Aorta (tissue), 5 donors: ENCODE measurements at regions not wholly inside any gene's neighbourhood (a gene's known extent, or its start where the extent isn't known, plus 50 kb on each side); places are given as distances from the start of the nearest gene placed in this dataset.

Source experiments
- ATAC-seq: fragments of 200-7000 bp; cut with Tn5 transposase; one replicate; pipeline ENCODE4 v1.9.1; 2022; ENCODE audit warnings: moderate library complexity; ENCODE audit not compliant: low FRiP score
- DNase-seq, 2 donors: peaks; one replicate each; pipeline ENCODE4 v3.0.0-alpha.2; 2020
- H3K27ac ChIP-seq, 2 donors: one replicate each; pipeline ENCODE4 v1.5.1; 2013; ENCODE audit warnings: low read length in 2 of 2, mild to moderate bottlenecking in 2 of 2, moderate library complexity in 2 of 2, control low read depth in 1 of 2, inconsistent platforms in 1 of 2, low read depth in 1 of 2
- H3K27me3 ChIP-seq, 2 donors: one replicate each; pipeline ENCODE4 v1.6.1; 2013; ENCODE audit warnings: control low read depth in 1 of 2, low read length in 1 of 2, mild to moderate bottlenecking in 1 of 2, moderate library complexity in 1 of 2; ENCODE audit not compliant: insufficient read depth in 2 of 2, control insufficient read depth in 1 of 2
- H3K36me3 ChIP-seq, 2 donors: one replicate each; pipeline ENCODE4 v1.6.1; 2013; ENCODE audit warnings: control low read depth in 1 of 2, low read length in 1 of 2, mild to moderate bottlenecking in 1 of 2; ENCODE audit not compliant: insufficient read depth in 2 of 2, control insufficient read depth in 1 of 2
- H3K4me1 ChIP-seq, 2 donors: one replicate each; pipeline ENCODE4 v1.6.1; 2013; ENCODE audit warnings: low read length in 2 of 2, control low read depth in 1 of 2, mild to moderate bottlenecking in 1 of 2, moderate library complexity in 1 of 2; ENCODE audit not compliant: insufficient read depth in 2 of 2, control insufficient read depth in 1 of 2
- H3K4me3 ChIP-seq, 2 donors: one replicate each; pipeline ENCODE4 v1.5.1; 2013; ENCODE audit warnings: low read length in 2 of 2, control low read depth in 1 of 2, mild to moderate bottlenecking in 1 of 2
- H3K9me3 ChIP-seq: one replicate; pipeline ENCODE4 v1.6.1; 2013; ENCODE audit warnings: mild to moderate bottlenecking, low read length; ENCODE audit not compliant: control insufficient read depth
- WGBS, 2 donors: extraction: QIAGEN DNeasy Blood & Tissue Kit; methylation state at CpG; one replicate each; pipeline ENCODE4 v1.1.7; 2013; 5-methylcytosine and 5-hydroxymethylcytosine counted together
- intact Hi-C, 2 donors: fragments of 100-400 bp; cut with DNase I; formaldehyde crosslinking; loops; one replicate each; pipeline versions ENCODE4 v1.14.2 to v1.15.0; 2022
- donor health status: healthy with polysubstance abuse.
- donor health status: Bipolar disorder and iron deficiency.
- donor health status: DM: no; HTN: no; CAD: no.
- donor health status: DM: no; HTN: no; CAD: no.
- donor health status: DM: yes; HTN: yes; CAD: no.

DNA sequence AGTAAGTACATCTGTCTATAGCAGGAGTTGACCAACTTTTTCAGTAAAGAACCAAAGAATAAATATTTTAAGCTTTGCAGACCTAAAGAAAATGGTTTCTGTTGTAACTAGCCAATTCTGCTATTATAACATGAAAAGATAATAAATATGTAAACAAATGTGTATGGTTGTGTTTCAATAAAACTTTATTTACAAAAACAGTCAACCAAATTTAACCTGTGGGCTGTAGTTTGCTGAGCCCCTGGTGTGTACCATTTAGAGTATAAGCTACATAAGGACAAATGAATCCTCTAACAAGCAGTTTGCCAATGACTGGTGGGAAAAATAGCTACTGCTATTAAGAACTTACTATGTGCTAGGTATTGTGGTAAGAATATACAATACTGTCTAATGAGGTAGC lies 79.4 kb downstream of the MAIP1 start:
- no peak for DNase-seq
- intact Hi-C loops, result no loop called here
- no peaks in the 10 kb centered on the region for H3K27me3 ChIP-seq

DNA sequence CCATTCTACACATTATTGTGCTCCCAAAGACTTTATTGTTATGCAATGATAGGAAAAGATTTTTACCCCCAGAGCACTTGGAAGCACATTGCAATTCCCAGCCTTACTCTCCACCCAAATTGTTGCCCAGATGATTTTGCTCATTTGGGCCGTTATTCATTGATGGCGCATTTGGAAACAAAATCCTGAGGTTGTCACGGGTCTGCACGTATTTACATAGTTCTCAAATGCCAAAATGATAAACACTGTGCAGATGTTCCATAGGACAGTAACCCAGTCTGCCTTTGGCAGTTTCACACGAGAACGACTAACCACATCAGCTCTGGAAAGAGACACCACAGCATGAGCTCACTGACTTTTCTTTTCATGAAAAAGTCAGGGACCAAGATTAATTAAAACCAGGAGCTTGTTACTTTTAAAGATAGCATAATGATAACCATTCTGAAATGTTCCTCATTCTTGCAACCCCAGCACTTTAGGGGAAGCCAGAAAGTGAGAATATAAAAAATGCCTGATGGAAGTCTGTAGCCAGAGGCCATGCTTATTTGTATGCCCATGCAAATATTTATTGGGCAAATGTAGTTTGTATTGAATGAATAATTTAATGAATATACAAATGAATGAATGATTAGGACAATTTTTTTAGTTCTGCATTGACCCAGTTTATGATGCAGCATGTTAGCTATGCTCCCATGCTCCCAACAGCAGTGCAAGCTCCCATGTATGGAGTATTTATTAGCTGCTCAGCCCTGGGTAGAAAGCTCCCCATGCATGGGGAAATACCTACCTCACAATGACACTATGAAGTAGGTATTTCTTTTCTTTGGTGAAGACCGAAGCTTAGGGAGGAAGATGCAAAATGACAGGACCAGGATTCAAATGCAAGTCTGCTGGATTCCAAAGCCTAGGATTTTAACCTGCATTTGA lies 84.6 kb downstream of the MAIP1 start:
- Histone ChIP-seq H3K4me3 (no peak overlapping the region), H3K27me3 (no peaks in the 10 kb centered on the region), H3K4me1 (no peaks in the 10 kb centered on the region), H3K27ac (no peak overlapping the region), H3K36me3 (no peaks in the 10 kb centered on the region), H3K9me3 (peaks cover 1% of the 10 kb centered on the region)
- intact Hi-C loops, result no loop called here
- ATAC-seq (no peak), DNase-seq (no peak)
- 55 to 64% methylated on average over 7 of the region's 7 CpGs for WGBS, 2 donors

More for the DNA sequence above, 79.4 kb downstream of the MAIP1 start:
- Histone ChIP-seq H3K36me3 (no peaks in the 10 kb centered on the region), H3K4me3 (no peak overlapping the region), H3K4me1 (no peaks in the 10 kb centered on the region), H3K9me3 (no peaks in the 10 kb centered on the region), H3K27ac (no peak overlapping the region)
- ATAC-seq, result no peak

DNA sequence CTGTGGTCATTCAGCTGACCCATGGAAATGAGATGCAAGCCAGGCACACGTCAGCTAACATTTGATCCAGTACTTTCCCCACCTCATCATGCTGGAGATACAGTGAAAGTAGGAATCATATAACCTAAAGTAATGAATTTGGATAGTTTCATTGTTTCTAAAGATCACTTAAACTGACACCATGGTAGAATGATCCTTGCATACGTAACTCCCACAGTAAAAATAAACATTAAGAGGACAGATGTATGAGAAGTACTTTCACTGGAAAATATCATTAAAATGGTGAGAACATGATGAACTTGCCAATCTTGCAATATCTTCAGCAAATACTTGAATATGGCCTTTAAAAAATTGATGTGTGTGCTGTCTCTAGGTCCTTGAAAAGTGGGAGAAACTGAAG lies 85.4 kb downstream of the MAIP1 start:
- Histone ChIP-seq H3K27me3 (no peaks in the 10 kb centered on the region), H3K4me1 (no peaks in the 10 kb centered on the region), H3K9me3 (peaks cover 1% of the 10 kb centered on the region), H3K4me3 (no peak overlapping the region), H3K36me3 (no peaks in the 10 kb centered on the region), H3K27ac (no peak overlapping the region)
- DNase-seq, result no peak
- no peak for ATAC-seq
- intact Hi-C loops, result no loop called here
- WGBS, 2 donors, result 87 to 92% methylated on average over 2 of the region's 2 CpGs

DNA sequence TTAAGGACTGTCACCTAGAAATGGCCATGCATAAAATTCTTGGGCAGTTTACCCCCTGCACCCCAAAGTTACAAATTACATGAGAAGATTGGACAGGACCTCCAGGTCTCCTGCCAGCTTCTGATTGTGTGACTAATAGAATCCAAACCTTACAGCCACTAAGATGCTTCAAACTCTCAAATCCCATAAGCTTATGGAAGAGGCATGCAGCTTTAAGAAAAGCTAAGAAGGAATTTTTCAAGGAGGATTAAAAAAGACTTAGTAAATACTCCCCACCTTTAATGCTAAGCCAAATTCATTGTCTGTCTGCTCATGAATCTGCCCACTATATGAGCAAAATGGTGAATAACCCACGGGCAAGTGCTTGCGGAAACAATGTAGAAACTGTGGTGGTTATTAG lies 86.3 kb downstream of the MAIP1 start:
- no peak overlapping the region for H3K27ac ChIP-seq

DNA sequence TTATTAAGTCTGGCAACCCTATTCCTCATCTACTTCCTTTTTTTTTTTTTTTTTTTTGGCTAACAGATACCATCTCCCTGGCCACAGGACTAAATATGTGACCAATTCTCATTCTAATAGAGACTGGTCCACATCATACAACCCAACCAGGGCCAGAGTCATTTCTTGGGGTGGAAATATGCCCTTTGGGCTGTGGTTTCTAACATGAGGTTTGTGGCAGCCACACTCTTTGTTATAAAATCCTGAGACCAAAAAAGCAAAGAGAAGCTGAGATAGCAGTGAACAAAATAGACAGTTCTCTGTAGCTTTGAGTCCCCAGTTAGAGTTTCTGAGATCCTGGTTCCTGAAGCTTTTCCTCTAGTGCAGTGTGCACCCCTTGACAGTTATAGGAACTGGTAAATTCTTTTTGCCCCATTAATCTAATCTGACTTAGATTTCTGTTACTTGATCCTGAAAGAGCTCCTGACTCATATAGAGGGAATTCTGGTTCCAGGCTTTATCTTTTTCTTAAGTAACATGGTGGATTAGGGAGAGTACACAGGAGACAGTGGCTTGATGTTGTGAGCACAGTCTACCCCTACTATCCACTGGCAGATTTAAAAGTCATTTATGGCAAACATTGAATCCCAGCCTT lies 86.8 kb downstream of the MAIP1 start:
- ATAC-seq (no peak), DNase-seq (no peak)
- Histone ChIP-seq H3K27ac (no peak overlapping the region), H3K9me3 (peaks cover 1% of the 10 kb centered on the region), H3K4me1 (no peaks in the 10 kb centered on the region), H3K36me3 (no peaks in the 10 kb centered on the region), H3K4me3 (no peak overlapping the region), H3K27me3 (no peaks in the 10 kb centered on the region)
- intact Hi-C loops, result no loop called here

More for the DNA sequence above, 86.3 kb downstream of the MAIP1 start:
- Histone ChIP-seq H3K4me3 (no peak overlapping the region), H3K4me1 (no peaks in the 10 kb centered on the region), H3K36me3 (no peaks in the 10 kb centered on the region), H3K9me3 (peaks cover 1% of the 10 kb centered on the region), H3K27me3 (no peaks in the 10 kb centered on the region)
- DNase-seq, result no peak
- 93 to 95% methylated on average over 2 of the region's 2 CpGs for WGBS, 2 donors
- intact Hi-C loops, result no loop called here
- no peak for ATAC-seq

DNA sequence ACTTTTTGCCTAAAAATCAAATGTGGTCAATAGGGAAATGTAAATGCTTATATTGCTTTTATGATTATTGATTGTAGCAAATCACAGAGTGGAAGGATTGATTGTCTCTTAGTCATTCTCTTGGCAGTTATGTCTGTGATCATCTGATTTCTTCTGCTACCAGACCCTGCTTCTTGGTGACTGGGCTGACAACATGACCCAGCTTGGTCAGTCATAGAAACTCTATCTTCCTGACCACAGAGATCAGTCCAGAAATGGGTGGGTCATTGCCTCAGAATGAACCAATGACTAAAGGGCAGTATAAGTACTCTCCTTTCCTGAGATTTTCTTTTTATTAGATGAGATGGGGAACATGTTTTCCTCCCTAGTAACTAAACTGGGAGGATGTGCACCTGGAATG lies 87.6 kb downstream of the MAIP1 start:
- no peak overlapping the region for H3K4me3 ChIP-seq
- no peaks in the 10 kb centered on the region for H3K4me1 ChIP-seq
- ATAC-seq (no peak), DNase-seq (no peak)
- no peaks in the 10 kb centered on the region for H3K27me3 ChIP-seq
- H3K36me3 ChIP-seq, result no peaks in the 10 kb centered on the region
- intact Hi-C loops, result no loop called here
- no peak overlapping the region for H3K27ac ChIP-seq
- H3K9me3 ChIP-seq, result peaks cover 1% of the 10 kb centered on the region

DNA sequence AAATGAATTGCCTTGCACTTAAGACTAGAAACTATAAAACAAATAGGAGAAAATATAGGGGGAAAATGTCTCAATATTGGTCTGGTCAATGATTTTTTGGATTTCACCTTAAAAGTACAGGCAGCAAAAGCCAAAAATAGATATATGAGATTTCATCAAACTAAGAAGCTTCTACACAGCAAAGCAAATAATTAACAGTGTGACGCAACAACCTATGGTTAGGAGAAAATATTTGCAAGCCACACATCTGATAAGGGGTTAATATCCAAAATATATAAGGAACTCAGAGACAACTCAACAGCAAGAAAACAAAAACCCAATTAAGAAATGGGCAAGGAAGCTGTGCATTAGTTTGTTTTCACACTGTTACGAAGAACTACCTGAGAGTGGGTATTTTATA lies 89.1 kb downstream of the MAIP1 start:
- Histone ChIP-seq H3K27ac (no peak overlapping the region), H3K36me3 (no peaks in the 10 kb centered on the region), H3K27me3 (no peaks in the 10 kb centered on the region), H3K4me1 (no peaks in the 10 kb centered on the region), H3K9me3 (peaks cover 1% of the 10 kb centered on the region), H3K4me3 (no peak overlapping the region)
- WGBS, 2 donors, result 94 to 100% methylated on average over 2 of the region's 2 CpGs
- intact Hi-C loops, result no loop called here
- no peak for ATAC-seq
- no peak for DNase-seq

DNA sequence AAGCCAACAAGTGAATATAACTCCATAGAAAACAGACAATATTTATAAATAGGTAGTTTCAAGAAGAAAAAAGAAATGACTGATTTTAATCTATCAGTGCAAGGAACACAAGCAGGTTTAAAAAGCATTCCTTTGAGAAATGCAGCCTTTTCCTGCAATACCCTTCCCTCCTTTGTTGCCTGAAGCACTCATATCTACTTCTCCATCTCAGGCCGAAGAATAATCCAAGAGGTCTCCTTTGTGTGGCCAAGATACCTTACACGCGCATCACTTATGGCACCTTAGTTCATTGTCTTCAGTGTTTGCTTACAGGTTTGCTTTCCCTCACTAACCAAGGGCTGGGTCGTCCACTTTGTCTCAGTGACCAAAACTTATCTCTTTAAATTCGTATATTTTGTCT lies 93.0 kb downstream of the MAIP1 start:
- Histone ChIP-seq H3K27me3 (no peaks in the 10 kb centered on the region), H3K27ac (no peak overlapping the region), H3K36me3 (no peaks in the 10 kb centered on the region), H3K9me3 (peaks cover 1% of the 10 kb centered on the region), H3K4me3 (no peak overlapping the region), H3K4me1 (no peaks in the 10 kb centered on the region)
- intact Hi-C loops, result no loop called here
- DNase-seq (no peak), ATAC-seq (no peak)
- WGBS, 2 donors, result 87 to 89% methylated on average over 5 of the region's 5 CpGs

DNA sequence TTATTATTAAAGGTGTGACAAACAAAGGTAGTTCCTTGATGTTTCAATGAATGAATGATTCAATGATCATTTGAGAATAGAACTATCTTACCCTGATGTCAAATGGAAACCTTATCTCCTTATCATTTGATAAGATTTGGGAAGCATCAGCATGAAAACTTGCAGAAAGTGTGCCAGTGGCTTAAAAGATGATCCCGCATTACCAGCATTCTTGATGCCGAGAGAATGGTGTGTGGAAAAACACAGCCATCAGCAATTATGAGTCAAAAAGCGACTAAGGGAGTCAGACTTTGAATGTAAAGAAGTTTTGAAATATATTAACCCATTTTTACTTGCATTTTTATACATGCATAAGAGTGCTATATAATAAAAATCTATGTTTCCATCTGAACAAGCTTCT lies 93.7 kb downstream of the MAIP1 start:
- WGBS, 2 donors, result 52 to 62% methylated on average over 3 of the region's 3 CpGs
- Histone ChIP-seq H3K27ac (no peak overlapping the region), H3K4me3 (no peak overlapping the region), H3K9me3 (peaks cover 1% of the 10 kb centered on the region), H3K4me1 (no peaks in the 10 kb centered on the region), H3K27me3 (no peaks in the 10 kb centered on the region), H3K36me3 (no peaks in the 10 kb centered on the region)
- DNase-seq, result no peak
- intact Hi-C loops, result no loop called here
- no peak for ATAC-seq
